ENCODE measurements at regions not wholly inside any gene's neighbourhood (a gene's known extent, or its start where the extent isn't known, plus 50 kb on each side); places are given as distances from the start of the nearest gene placed in this dataset.

- TF ChIP-seq CTCF (conservative IDR thresholded peaks at IDR 0.05; ENCODE audit: low read depth, low read length), result no peak
- TF ChIP-seq EZH2phosphoT487 (IDR thresholded peaks at IDR 0.05; ENCODE audit: borderline replicate concordance, low read length), result no peak
- TF ChIP-seq EZH2 (IDR thresholded peaks at IDR 0.05; ENCODE audit: low read length, unreplicated experiment), result no peak
Measured at GRCh38 chr17:79152110-79152509, 77.5 kb downstream of the ENGASE start.
